ENCODE measurements at regions not wholly inside any gene's neighbourhood (a gene's known extent, or its start where the extent isn't known, plus 50 kb on each side); places are given as distances from the start of the nearest gene placed in this dataset.

GRCh38 chr4:178958725-178959440 is 1516.6 kb upstream of the AGA start:
- in situ Hi-C loops (cut with MboI; ENCODE audit: low sequenced_read_pairs in 4 of 4) (no loop called here), intact Hi-C loops (cut with DNase I; ENCODE audit: low total_unique reads) (no loop called here)
- H3K4me3 ChIP-seq = no peak overlapping the region
- no peaks in the 10 kb centered on the region for H3K9me3 ChIP-seq
- TF ChIP-seq POLR2A (IDR thresholded peaks at IDR 0.05) = no peak
- no peak for TF ChIP-seq CTCF (IDR thresholded peaks at IDR 0.05 in 4 of 5, conservative IDR thresholded peaks at IDR 0.05 in 1 of 5)
- DNase-seq (no peak), ATAC-seq (no peak)
- no peaks in the 10 kb centered on the region for H3K36me3 ChIP-seq
- no peak overlapping the region for H3K27ac ChIP-seq
- no peaks in the 10 kb centered on the region for H3K27me3 ChIP-seq
- no peaks in the 10 kb centered on the region for H3K4me1 ChIP-seq

DNA sequence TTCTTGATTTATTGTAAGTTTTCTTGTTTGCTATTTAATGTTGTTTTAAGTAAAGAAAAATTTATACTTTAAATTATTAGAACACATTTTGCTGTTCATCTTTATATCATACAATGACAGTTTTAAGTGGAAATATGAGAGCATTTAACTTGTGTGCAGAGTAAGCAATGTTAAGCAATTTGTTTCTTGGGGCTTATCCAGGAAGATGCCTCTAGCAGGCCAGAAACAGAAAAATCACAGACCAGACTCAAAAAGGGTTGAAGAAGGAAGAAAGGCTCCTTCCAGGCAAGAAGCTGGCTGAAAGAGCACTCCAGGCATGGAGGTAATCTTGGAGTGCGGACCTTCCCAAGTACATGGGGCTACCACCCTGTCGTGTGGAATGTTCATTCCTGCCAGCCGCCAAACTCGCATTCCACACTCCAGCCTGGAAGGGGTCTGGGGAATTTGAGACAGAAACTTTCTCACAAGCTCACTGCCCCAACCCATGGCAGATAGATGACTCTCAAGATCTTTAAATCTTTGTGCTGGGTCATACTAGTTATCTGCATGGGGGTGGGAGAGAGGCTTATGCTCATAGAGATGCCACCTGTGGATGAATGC is 1521.3 kb upstream of the AGA start:
- H3K27me3 ChIP-seq = no peaks in the 10 kb centered on the region
- intact Hi-C loops (cut with DNase I; ENCODE audit: low total_unique reads) (no loop called here), in situ Hi-C loops (cut with MboI; ENCODE audit: low sequenced_read_pairs in 4 of 4) (no loop called here)
- no peaks in the 10 kb centered on the region for H3K9me3 ChIP-seq
- TF ChIP-seq POLR2A (IDR thresholded peaks at IDR 0.05) (no peak), CTCF (IDR thresholded peaks at IDR 0.05 in 4 of 5, conservative IDR thresholded peaks at IDR 0.05 in 1 of 5) (no peak)
- H3K36me3 ChIP-seq = no peaks in the 10 kb centered on the region
- DNase-seq (no peak), ATAC-seq (no peak)
- no peak overlapping the region for H3K4me3 ChIP-seq
- no peak overlapping the region for H3K27ac ChIP-seq
- H3K4me1 ChIP-seq = no peaks in the 10 kb centered on the region

- Histone ChIP-seq H3K4me1 (no peaks in the 10 kb centered on the region), H3K4me3 (no peak overlapping the region), H3K27ac (no peak overlapping the region), H3K27me3 (no peaks in the 10 kb centered on the region), H3K9me3 (no peaks in the 10 kb centered on the region), H3K36me3 (no peaks in the 10 kb centered on the region)
- intact Hi-C loops (cut with DNase I; ENCODE audit: low total_unique reads) (no loop called here), in situ Hi-C loops (cut with MboI; ENCODE audit: low sequenced_read_pairs in 4 of 4) (no loop called here)
- DNase-seq (no peak), ATAC-seq (no peak)
- no peak for TF ChIP-seq POLR2A (IDR thresholded peaks at IDR 0.05)
- TF ChIP-seq CTCF (IDR thresholded peaks at IDR 0.05 in 4 of 5, conservative IDR thresholded peaks at IDR 0.05 in 1 of 5) = no peak
Observed at GRCh38 chr4:178966644-178967043, 1524.4 kb upstream of the AGA start.

DNA sequence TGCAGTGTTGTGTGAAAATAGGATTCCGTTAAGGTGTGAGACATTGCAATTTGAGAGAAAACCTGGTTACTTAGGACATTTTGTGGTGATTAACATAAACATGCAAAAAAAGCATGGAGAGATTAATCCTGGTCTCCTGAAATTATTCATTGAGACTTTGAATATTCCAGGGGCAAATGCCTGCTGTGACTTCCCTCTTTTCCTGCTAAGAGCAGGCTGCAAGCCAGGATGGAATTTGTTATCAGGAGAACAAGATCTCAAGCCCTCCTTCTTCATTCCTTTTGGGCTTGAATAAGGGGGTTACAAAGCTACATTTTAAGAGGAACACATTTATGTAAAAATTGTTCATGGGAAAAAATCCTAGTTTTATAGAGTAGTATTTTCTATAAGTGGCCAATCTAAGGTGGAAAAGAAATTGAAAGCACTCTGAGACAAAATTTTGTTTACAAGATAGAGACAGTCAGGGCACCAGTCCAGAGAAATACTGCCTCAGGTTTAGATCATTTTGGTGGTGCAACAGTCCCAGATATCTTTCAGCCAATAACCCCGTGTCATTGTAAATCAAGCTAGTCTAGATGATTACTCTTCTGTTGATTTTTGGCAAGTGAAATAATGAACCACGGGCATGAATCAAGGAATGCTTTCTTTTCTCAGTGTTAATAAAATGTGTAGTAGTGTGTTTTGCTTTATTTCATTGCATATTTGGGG is 1528.3 kb upstream of the AGA start:
- H3K36me3 ChIP-seq = no peaks in the 10 kb centered on the region
- in situ Hi-C loops (cut with MboI; ENCODE audit: low sequenced_read_pairs in 4 of 4) = no loop called here
- no peaks in the 10 kb centered on the region for H3K4me1 ChIP-seq
- DNase-seq (no peak), ATAC-seq (no peak)
- H3K9me3 ChIP-seq = no peaks in the 10 kb centered on the region
- TF ChIP-seq CTCF (IDR thresholded peaks at IDR 0.05 in 4 of 5, conservative IDR thresholded peaks at IDR 0.05 in 1 of 5) (no peak), POLR2A (IDR thresholded peaks at IDR 0.05) (no peak)
- intact Hi-C loops (cut with DNase I; ENCODE audit: low total_unique reads) = no loop called here
- no peak overlapping the region for H3K27ac ChIP-seq
- no peaks in the 10 kb centered on the region for H3K27me3 ChIP-seq
- no peak overlapping the region for H3K4me3 ChIP-seq

Data from gastrocnemius medialis (tissue), 4 donors.